ENCODE measurements at regions not wholly inside any gene's neighbourhood (a gene's known extent, or its start where the extent isn't known, plus 50 kb on each side); places are given as distances from the start of the nearest gene placed in this dataset.

GRCh38 chr2:101528501-101528900, 53.6 kb upstream of the RFX8 start:
- TF ChIP-seq CTCF (IDR thresholded peaks at IDR 0.05) (no peak), POLR2A (IDR thresholded peaks at IDR 0.05) (no peak), EP300 (IDR thresholded peaks at IDR 0.05) (no peak)

All from ovary (tissue), 3 donors.